HEK293 (cell line): ENCODE measurements at regions not wholly inside any gene's neighbourhood (a gene's known extent, or its start where the extent isn't known, plus 50 kb on each side); places are given as distances from the start of the nearest gene placed in this dataset.

Source experiments
- CTCF ChIA-PET: fragments of 350-600 bp; formaldehyde crosslinking; extraction: SDS; loops from one replicate; lab custom pipeline; 2021; ENCODE audit warnings: antibody characterized with exemption; lab: Yijun Ruan, JAX
- POLR2A ChIA-PET: fragments of 300-600 bp; formaldehyde crosslinking; extraction: SDS; loops from one replicate; lab custom pipeline; 2020; ENCODE audit warnings: antibody characterized with exemption, inconsistent platforms; lab: Yijun Ruan, JAX
- H3K27ac ChIP-seq: fragments of 200-500 bp; sonication (Bioruptor generic); 2 replicates; pipeline ENCODE4 v1.5.1; 2014; ENCODE audit warnings: low read depth, low read length, control low read depth, inconsistent platforms; ENCODE audit errors: extremely low read depth
- H3K36me3 ChIP-seq, 2 experiments: fragments of 200-500 bp in 1 of 2; sonication (Bioruptor generic) in 1 of 2; 1 replicate in 1 of 2; 2 replicates in 1 of 2; pipeline ENCODE4 v1.5.1; 2014 to 2017; ENCODE audit warnings: inconsistent platforms in 2 of 2, low read length in 2 of 2; ENCODE audit not compliant: control insufficient read depth in 2 of 2, insufficient read depth in 1 of 2
- H3K4me1 ChIP-seq: fragments of 200-500 bp; sonication (Bioruptor generic); 2 replicates; pipeline ENCODE4 v1.5.1; 2014; ENCODE audit warnings: mild to moderate bottlenecking, low read length, inconsistent platforms; ENCODE audit not compliant: control insufficient read depth, insufficient read depth
- H3K4me3 ChIP-seq: 2 replicates; pipeline ENCODE4 v1.5.1; 2011; ENCODE audit warnings: low read depth, mild to moderate bottlenecking, control low read depth, low read length, moderate library complexity
- H3K9me3 ChIP-seq: fragments of 200-500 bp; sonication (Bioruptor generic); 2 replicates; pipeline ENCODE4 v1.5.1; 2014; ENCODE audit warnings: low read depth, low read length, inconsistent platforms; ENCODE audit not compliant: control insufficient read depth, insufficient read depth
- BCL11A ChIP-seq: fragments of 450-650 bp; formaldehyde crosslinking; IDR thresholded peaks from 2 replicates; pipeline ENCODE4 v1.5.1; 2016; ENCODE audit warnings: low read depth, missing biosample characterization, missing genetic modification characterization
- PRDM1 ChIP-seq: fragments of 450-650 bp; formaldehyde crosslinking; IDR thresholded peaks from 2 replicates; pipeline ENCODE4; 2016; ENCODE audit warnings: missing biosample characterization, missing genetic modification characterization
- SP2 ChIP-seq: fragments of 450-650 bp; formaldehyde crosslinking; IDR thresholded peaks from 2 replicates; pipeline ENCODE4 v1.5.1; 2016; ENCODE audit warnings: missing biosample characterization, missing genetic modification characterization
- SP3 ChIP-seq: fragments of 450-650 bp; formaldehyde crosslinking; IDR thresholded peaks from 2 replicates; pipeline ENCODE4 v1.5.1; 2016; ENCODE audit warnings: missing biosample characterization, missing genetic modification characterization
- WT1 ChIP-seq: fragments of 450-650 bp; formaldehyde crosslinking; IDR thresholded peaks from 2 replicates; pipeline ENCODE4 v1.5.1; 2016; ENCODE audit warnings: missing biosample characterization, missing genetic modification characterization
- ZBTB21 ChIP-seq: fragments of 450-650 bp; formaldehyde crosslinking; IDR thresholded peaks from 2 replicates; pipeline ENCODE4 v1.5.1; 2017; ENCODE audit warnings: missing biosample characterization, missing genetic modification characterization
- ZFHX2 ChIP-seq: fragments of 450-650 bp; formaldehyde crosslinking; conservative IDR thresholded peaks from 2 replicates; pipeline ENCODE4 v1.5.1; 2016; ENCODE audit warnings: missing biosample characterization, missing genetic modification characterization
- ZNF132 ChIP-seq: fragments of 450-650 bp; formaldehyde crosslinking; IDR thresholded peaks from 2 replicates; pipeline ENCODE4 v1.5.1; 2017; ENCODE audit warnings: missing biosample characterization, missing genetic modification characterization, borderline replicate concordance
- ZNF146 ChIP-seq: fragments of 450-650 bp; formaldehyde crosslinking; IDR thresholded peaks from 2 replicates; pipeline ENCODE4 v1.5.1; 2016; ENCODE audit warnings: missing biosample characterization, missing genetic modification characterization
- ZNF148 ChIP-seq: fragments of 450-650 bp; formaldehyde crosslinking; IDR thresholded peaks from 2 replicates; pipeline ENCODE4 v1.5.0; 2017; ENCODE audit warnings: missing biosample characterization, missing genetic modification characterization, borderline replicate concordance
- ZNF175 ChIP-seq: fragments of 450-650 bp; formaldehyde crosslinking; IDR thresholded peaks from 2 replicates; pipeline ENCODE4 v1.5.1; 2016; ENCODE audit warnings: missing biosample characterization, missing genetic modification characterization
- ZNF2 ChIP-seq: fragments of 450-650 bp; formaldehyde crosslinking; IDR thresholded peaks from 2 replicates; pipeline ENCODE4 v1.5.1; 2016; ENCODE audit warnings: missing biosample characterization, missing genetic modification characterization
- ZNF211 ChIP-seq: fragments of 450-650 bp; formaldehyde crosslinking; IDR thresholded peaks from 2 replicates; pipeline ENCODE4 v1.5.1; 2016; ENCODE audit warnings: low read depth, missing biosample characterization, missing genetic modification characterization
- ZNF274 ChIP-seq, 2 experiments: fragments of 200-500 bp in 1 of 2; fragments of 450-650 bp in 1 of 2; sonication (Bioruptor generic) in 1 of 2; formaldehyde crosslinking in 1 of 2; IDR thresholded peaks; 2 replicates each; pipeline versions ENCODE4 v1.5.1 to v1.6.1; 2014 to 2016; ENCODE audit warnings: borderline replicate concordance in 1 of 2, inconsistent platforms in 1 of 2, low read length in 1 of 2, missing biosample characterization in 1 of 2, missing genetic modification characterization in 1 of 2
- ZNF335 ChIP-seq: fragments of 450-650 bp; formaldehyde crosslinking; conservative IDR thresholded peaks from 2 replicates; pipeline ENCODE4 v1.5.1; 2016; ENCODE audit warnings: missing biosample characterization, missing genetic modification characterization
- ZNF350 ChIP-seq: fragments of 450-650 bp; formaldehyde crosslinking; IDR thresholded peaks from 2 replicates; pipeline ENCODE4 v1.5.0; 2017; ENCODE audit warnings: missing biosample characterization, mild to moderate bottlenecking, missing genetic modification characterization
- ZNF398 ChIP-seq: fragments of 450-650 bp; formaldehyde crosslinking; IDR thresholded peaks from 2 replicates; pipeline ENCODE4 v1.5.1; 2017; ENCODE audit warnings: missing biosample characterization, missing genetic modification characterization
- ZNF521 ChIP-seq: fragments of 450-650 bp; formaldehyde crosslinking; IDR thresholded peaks from 2 replicates; pipeline ENCODE4 v1.5.1; 2017; ENCODE audit warnings: missing biosample characterization, mild to moderate bottlenecking, missing genetic modification characterization
- ZNF549 ChIP-seq: fragments of 450-650 bp; IDR thresholded peaks from 2 replicates; pipeline ENCODE4 v1.5.1; 2018; ENCODE audit warnings: missing biosample characterization, missing genetic modification characterization, mild to moderate bottlenecking, inconsistent platforms, moderate library complexity
- ZNF560 ChIP-seq: fragments of 450-650 bp; formaldehyde crosslinking; IDR thresholded peaks from 2 replicates; pipeline ENCODE4 v1.5.1; 2017; ENCODE audit warnings: missing biosample characterization, missing genetic modification characterization, borderline replicate concordance
- ZNF629 ChIP-seq: fragments of 450-650 bp; formaldehyde crosslinking; IDR thresholded peaks from 2 replicates; pipeline ENCODE4 v1.5.1; 2017; ENCODE audit warnings: missing biosample characterization, missing genetic modification characterization
- ZNF660 ChIP-seq: fragments of 450-650 bp; IDR thresholded peaks from 2 replicates; pipeline ENCODE4 v1.5.1; 2018; ENCODE audit warnings: missing biosample characterization, mild to moderate bottlenecking, missing genetic modification characterization
- ZNF701 ChIP-seq: fragments of 450-650 bp; formaldehyde crosslinking; IDR thresholded peaks from 2 replicates; pipeline ENCODE4 v1.5.1; 2016; ENCODE audit warnings: missing biosample characterization, missing genetic modification characterization
- ZNF747 ChIP-seq: fragments of 450-650 bp; formaldehyde crosslinking; IDR thresholded peaks from 2 replicates; pipeline ENCODE4 v1.5.1; 2016; ENCODE audit warnings: missing biosample characterization, missing genetic modification characterization
- ZNF768 ChIP-seq: fragments of 450-650 bp; formaldehyde crosslinking; IDR thresholded peaks from 2 replicates; pipeline ENCODE4 v1.5.1; 2018; ENCODE audit warnings: missing biosample characterization, mild to moderate bottlenecking, missing genetic modification characterization
- TF ChIP-seq, protein P1 (sequence below): fragments of 450-650 bp; formaldehyde crosslinking; IDR thresholded peaks from 2 replicates; pipeline ENCODE4 v1.5.1; 2016; ENCODE audit warnings: missing biosample characterization, missing genetic modification characterization

DNA sequence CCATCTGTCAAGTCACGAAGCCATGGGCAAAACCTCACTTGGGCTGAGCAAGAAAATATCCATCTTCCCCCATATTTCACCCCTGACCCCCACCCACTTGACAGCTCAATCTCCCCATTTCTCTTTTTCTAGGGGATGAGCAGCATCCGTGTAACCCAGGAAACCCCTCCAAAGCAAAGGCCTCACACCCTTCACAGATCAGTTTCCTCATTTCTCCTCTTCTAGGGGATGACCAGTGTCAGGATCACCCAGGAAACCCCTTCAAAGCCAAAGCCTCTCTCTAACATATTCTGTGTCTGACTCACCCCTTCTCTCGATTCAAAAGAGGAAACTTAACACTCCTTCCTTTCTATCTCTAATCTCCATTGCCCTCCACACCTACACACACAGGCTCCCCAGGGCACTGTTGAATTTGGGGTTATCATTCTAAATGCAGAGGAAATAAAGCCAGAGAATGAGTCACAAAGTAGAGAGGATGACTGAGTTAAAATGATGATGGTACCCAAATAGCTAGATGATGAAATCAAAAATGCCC, 439.7 kb downstream of the BUD13 start:
- Histone ChIP-seq H3K9me3 (no peaks in the 10 kb centered on the region), H3K27ac (no peak overlapping the region), H3K4me1 (no peaks in the 10 kb centered on the region), H3K4me3 (no peak overlapping the region), H3K36me3 (no peaks in the 10 kb centered on the region)
- POLR2A ChIA-PET = no interaction called here
- peak; percentile 65; the same call in 1 of the 2 replicates for TF ChIP-seq ZNF660 (tag by site-specific recombination)
- peak; percentile 39; the same call in 1 of the 2 replicates for TF ChIP-seq ZFHX2 (tag by site-specific recombination)
- peak; percentile 65 for TF ChIP-seq ZNF398 (tag by site-specific recombination)
- TF ChIP-seq ZNF629 (tag by site-specific recombination) = 0 out of 2 replicates have a peak, but pooled peaks have one; percentile 36
- no peak for TF ChIP-seq ZNF350 (tag by site-specific recombination)
- TF ChIP-seq ZNF132 = no peak
- no peak for TF ChIP-seq ZNF211 (tag by site-specific recombination)
- no peak for TF ChIP-seq PRDM1 (tag by site-specific recombination)
- no peak for TF ChIP-seq ZNF768
- CTCF ChIA-PET = no interaction called here

GRCh38 chr11:116332391-116332790, 440.4 kb downstream of the BUD13 start:
- no peaks in the 10 kb centered on the region for H3K36me3 ChIP-seq
- POLR2A ChIA-PET = no interaction called here
- H3K27ac ChIP-seq = no peak overlapping the region
- TF ChIP-seq ZNF335 (tag by site-specific recombination) (no peak), SP3 (no peak), ZNF701 (tag by site-specific recombination) (no peak), ZNF148 (tag by site-specific recombination) (no peak)
- TF ChIP-seq, protein P1, sequence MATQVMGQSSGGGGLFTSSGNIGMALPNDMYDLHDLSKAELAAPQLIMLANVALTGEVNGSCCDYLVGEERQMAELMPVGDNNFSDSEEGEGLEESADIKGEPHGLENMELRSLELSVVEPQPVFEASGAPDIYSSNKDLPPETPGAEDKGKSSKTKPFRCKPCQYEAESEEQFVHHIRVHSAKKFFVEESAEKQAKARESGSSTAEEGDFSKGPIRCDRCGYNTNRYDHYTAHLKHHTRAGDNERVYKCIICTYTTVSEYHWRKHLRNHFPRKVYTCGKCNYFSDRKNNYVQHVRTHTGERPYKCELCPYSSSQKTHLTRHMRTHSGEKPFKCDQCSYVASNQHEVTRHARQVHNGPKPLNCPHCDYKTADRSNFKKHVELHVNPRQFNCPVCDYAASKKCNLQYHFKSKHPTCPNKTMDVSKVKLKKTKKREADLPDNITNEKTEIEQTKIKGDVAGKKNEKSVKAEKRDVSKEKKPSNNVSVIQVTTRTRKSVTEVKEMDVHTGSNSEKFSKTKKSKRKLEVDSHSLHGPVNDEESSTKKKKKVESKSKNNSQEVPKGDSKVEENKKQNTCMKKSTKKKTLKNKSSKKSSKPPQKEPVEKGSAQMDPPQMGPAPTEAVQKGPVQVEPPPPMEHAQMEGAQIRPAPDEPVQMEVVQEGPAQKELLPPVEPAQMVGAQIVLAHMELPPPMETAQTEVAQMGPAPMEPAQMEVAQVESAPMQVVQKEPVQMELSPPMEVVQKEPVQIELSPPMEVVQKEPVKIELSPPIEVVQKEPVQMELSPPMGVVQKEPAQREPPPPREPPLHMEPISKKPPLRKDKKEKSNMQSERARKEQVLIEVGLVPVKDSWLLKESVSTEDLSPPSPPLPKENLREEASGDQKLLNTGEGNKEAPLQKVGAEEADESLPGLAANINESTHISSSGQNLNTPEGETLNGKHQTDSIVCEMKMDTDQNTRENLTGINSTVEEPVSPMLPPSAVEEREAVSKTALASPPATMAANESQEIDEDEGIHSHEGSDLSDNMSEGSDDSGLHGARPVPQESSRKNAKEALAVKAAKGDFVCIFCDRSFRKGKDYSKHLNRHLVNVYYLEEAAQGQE = no peak
- no peaks in the 10 kb centered on the region for H3K9me3 ChIP-seq
- CTCF ChIA-PET = no interaction called here
- no peak overlapping the region for H3K4me3 ChIP-seq
- no peaks in the 10 kb centered on the region for H3K4me1 ChIP-seq

- ChIA-PET POLR2A (no interaction called here), CTCF (interaction anchor here (1.0 kb wide), 1 partner anchor 36 kb away, joined by 3 read pairs; no protein-coding TSS in a partner anchor)
- Histone ChIP-seq H3K9me3 (no peaks in the 10 kb centered on the region), H3K4me3 (no peak overlapping the region), H3K27ac (no peak overlapping the region), H3K36me3 (no peaks in the 10 kb centered on the region), H3K4me1 (no peaks in the 10 kb centered on the region)
- TF ChIP-seq BCL11A (tag by site-specific recombination) (no peak), WT1 (no peak), ZNF549 (tag by site-specific recombination) (no peak), ZBTB21 (tag by site-specific recombination) (no peak), ZNF2 (tag by site-specific recombination) (no peak), ZNF274 (IDR thresholded peaks at IDR 0.05; ENCODE audit: low read length) (no peak), ZNF274 (tag by site-specific recombination; IDR thresholded peaks at IDR 0.05; ENCODE audit: borderline replicate concordance) (no peak), SP2 (tag by site-specific recombination) (no peak), ZNF146 (tag by site-specific recombination) (no peak), ZNF747 (no peak), ZNF560 (tag by site-specific recombination) (no peak), ZNF521 (no peak), ZNF175 (tag by site-specific recombination) (no peak)
These were observed 441.4 kb downstream of the BUD13 start for GRCh38 chr11:116331381-116331780.
